GM23338 (cell line): ENCODE measurements at regions not wholly inside any gene's neighbourhood (a gene's known extent, or its start where the extent isn't known, plus 50 kb on each side); places are given as distances from the start of the nearest gene placed in this dataset.

Experiments used
- ATAC-seq: fragments of 200-7000 bp; cut with Tn5 transposase; 3 replicates; pipeline ENCODE4 v1.9.1; 2020
- DNase-seq: peaks from one replicate; pipeline ENCODE4 v3.0.0-alpha.2; 2015; ENCODE audit warnings: low spot score
- H2AFZ ChIP-seq: fragments of 200-600 bp; sonication (generic); 2 replicates; pipeline ENCODE4 v1.8.0; 2016; ENCODE audit warnings: antibody characterized with exemption, mild to moderate bottlenecking, moderate library complexity
- H3F3A ChIP-seq: fragments of 200-600 bp; sonication (generic); replicated peaks from 2 replicates; pipeline ENCODE4 v1.8.0; 2017; ENCODE audit warnings: antibody characterized with exemption, mixed run types, low read depth
- H3K27ac ChIP-seq: fragments of 200-600 bp; sonication (generic); 2 replicates; pipeline ENCODE4 v1.6.1; 2016; ENCODE audit warnings: low read depth
- H3K27me3 ChIP-seq: fragments of 200-600 bp; sonication (generic); 2 replicates; pipeline ENCODE4 v1.8.0; 2016; ENCODE audit warnings: mild to moderate bottlenecking, mixed run types, moderate library complexity; ENCODE audit not compliant: insufficient read depth
- H3K36me3 ChIP-seq: fragments of 200-600 bp; sonication (generic); 2 replicates; pipeline ENCODE4 v1.8.0; 2016; ENCODE audit warnings: mild to moderate bottlenecking; ENCODE audit not compliant: insufficient read depth
- H3K4me1 ChIP-seq: fragments of 200-600 bp; sonication (generic); 2 replicates; pipeline ENCODE4 v1.8.0; 2016; ENCODE audit warnings: mild to moderate bottlenecking, moderate library complexity; ENCODE audit not compliant: insufficient read depth
- H3K4me2 ChIP-seq: fragments of 200-600 bp; sonication (generic); 2 replicates; pipeline ENCODE4 v1.7.1; 2017; ENCODE audit warnings: mixed run types
- H3K4me3 ChIP-seq: fragments of 200-600 bp; sonication (generic); 2 replicates; pipeline ENCODE4 v1.6.1; 2016; ENCODE audit warnings: mixed run types
- H3K79me2 ChIP-seq: fragments of 200-600 bp; sonication (generic); replicated peaks from 2 replicates; pipeline ENCODE4 v1.8.0; 2017; ENCODE audit warnings: mild to moderate bottlenecking; ENCODE audit not compliant: insufficient read depth
- H3K9me2 ChIP-seq: fragments of 200-600 bp; sonication (generic); 2 replicates; pipeline ENCODE4 v1.8.0; 2017; ENCODE audit not compliant: insufficient read depth
- H4K20me1 ChIP-seq: fragments of 200-600 bp; sonication (generic); replicated peaks from 2 replicates; pipeline ENCODE4 v1.8.0; 2017; ENCODE audit warnings: mild to moderate bottlenecking; ENCODE audit not compliant: insufficient read depth
- H3K27ac Mint-ChIP-seq: 2 replicates; pipeline ENCODE4 v1.8.0; 2020; ENCODE audit warnings: inconsistent platforms, mild to moderate bottlenecking, moderate library complexity, mixed read lengths
- H3K27me3 Mint-ChIP-seq: 3 replicates; pipeline ENCODE4 v1.8.0; 2022; ENCODE audit warnings: low read depth, mild to moderate bottlenecking, moderate library complexity, mixed read lengths, inconsistent platforms; ENCODE audit not compliant: insufficient read depth, poor library complexity
- H3K36me3 Mint-ChIP-seq: 3 replicates; pipeline ENCODE4 v1.8.0; 2021; ENCODE audit warnings: low read depth, mild to moderate bottlenecking, inconsistent platforms, moderate library complexity, mixed read lengths
- H3K4me1 Mint-ChIP-seq: 3 replicates; pipeline ENCODE4 v1.8.0; 2020; ENCODE audit warnings: mild to moderate bottlenecking, inconsistent platforms, mixed read lengths
- H3K4me3 Mint-ChIP-seq: 3 replicates; pipeline ENCODE4 v1.8.0; 2021; ENCODE audit warnings: moderate library complexity, mild to moderate bottlenecking, inconsistent platforms, mixed read lengths
- H3K9me3 Mint-ChIP-seq: 3 replicates; pipeline ENCODE4 v1.8.0; 2020; ENCODE audit warnings: moderate library complexity, mild to moderate bottlenecking, inconsistent platforms, mixed read lengths
- CTCF ChIP-seq, 2 experiments: fragments of 200-600 bp in 1 of 2; sonication (generic) in 1 of 2; conservative IDR thresholded peaks; 2 replicates each; pipeline versions ENCODE4 v1.5.1 to v1.6.1; 2016 to 2017; ENCODE audit warnings: antibody characterized with exemption in 2 of 2, low read depth in 2 of 2, mild to moderate bottlenecking in 2 of 2, moderate library complexity in 1 of 2
- ETS1 ChIP-seq: IDR thresholded peaks from 2 replicates; pipeline ENCODE4 v1.6.1; 2016; ENCODE audit warnings: antibody characterized with exemption
- EZH2 ChIP-seq: fragments of 200-600 bp; sonication (generic); IDR thresholded peaks from one replicate; pipeline ENCODE4 v1.8.0; 2017; ENCODE audit warnings: antibody characterized with exemption, mild to moderate bottlenecking, low read depth; ENCODE audit not compliant: unreplicated experiment
- EZH2phosphoT487 ChIP-seq: fragments of 200-600 bp; sonication (generic); IDR thresholded peaks from one replicate; pipeline ENCODE4 v1.8.1; 2018; ENCODE audit warnings: antibody characterized with exemption; ENCODE audit not compliant: unreplicated experiment
- NANOG ChIP-seq: IDR thresholded peaks from 2 replicates; pipeline ENCODE4 v1.6.1; 2016; ENCODE audit warnings: antibody characterized with exemption, borderline replicate concordance
- REST ChIP-seq: IDR thresholded peaks from one replicate; pipeline ENCODE4 v1.6.1; 2018; ENCODE audit warnings: antibody characterized with exemption; ENCODE audit not compliant: unreplicated experiment
- STAT1 ChIP-seq: IDR thresholded peaks from one replicate; pipeline ENCODE4 v1.6.1; 2016; ENCODE audit warnings: antibody characterized with exemption; ENCODE audit not compliant: unreplicated experiment
- ZNF114 ChIP-seq: fragments of 250-450 bp; sonication (Bioruptor Pico); IDR thresholded peaks from 2 replicates; pipeline ENCODE4 v1.5.0; 2020; ENCODE audit warnings: mild to moderate bottlenecking, moderate library complexity
- ZNF331 ChIP-seq: fragments of 250-450 bp; sonication (Bioruptor Pico); IDR thresholded peaks from 2 replicates; pipeline ENCODE4 v1.5.0; 2020; ENCODE audit warnings: low read depth, mild to moderate bottlenecking, moderate library complexity
- ZNF462 ChIP-seq: fragments of 250-450 bp; sonication (Bioruptor Pico); IDR thresholded peaks from 2 replicates; pipeline ENCODE4 v1.5.0; 2020; ENCODE audit warnings: mild to moderate bottlenecking, moderate library complexity

GRCh38 chr4:124152132-124152531, 560.4 kb downstream of the ANKRD50 start (continued):
- no peak for TF ChIP-seq ZNF462
- TF ChIP-seq NANOG: no peak
- TF ChIP-seq ETS1: no peak
- TF ChIP-seq STAT1: no peak

GRCh38 chr4:124155239-124155638, 557.3 kb downstream of the ANKRD50 start:
- Histone ChIP-seq H3K27me3 (no peaks in the 10 kb centered on the region), H3K4me3 (no peak overlapping the region), H3K4me2 (no peak overlapping the region), H3F3A (no peaks in the 10 kb centered on the region), H3K36me3 (no peaks in the 10 kb centered on the region), H4K20me1 (no peaks in the 10 kb centered on the region), H3K4me1 (no peaks in the 10 kb centered on the region), H2AFZ (no peak overlapping the region), H3K79me2 (no peaks in the 10 kb centered on the region), H3K9me2 (peaks cover 4% of the 10 kb centered on the region; the same call in 1 of the 2 replicates), H3K27ac (no peak overlapping the region)
- no peaks in the 10 kb centered on the region for H3K4me1 Mint-ChIP-seq
- peaks cover 4% of the 10 kb centered on the region; the same call in 2 of the 3 replicates for H3K36me3 Mint-ChIP-seq
- H3K4me3 Mint-ChIP-seq: no peak overlapping the region
- H3K9me3 Mint-ChIP-seq: peaks cover 4% of the 10 kb centered on the region; the same call in 1 of the 3 replicates
- DNase-seq (no peak), ATAC-seq (no peak)
- H3K27me3 Mint-ChIP-seq: peaks cover 2% of the 10 kb centered on the region
- H3K27ac Mint-ChIP-seq: no peak overlapping the region
- TF ChIP-seq NANOG: no peak
- no peak for TF ChIP-seq EZH2phosphoT487
- TF ChIP-seq ZNF114 (CRISPR knock-in tag): no peak
- no peak for TF ChIP-seq CTCF (conservative IDR thresholded peaks at IDR 0.05; ENCODE audit: low read depth in 2 of 2)
- no peak for TF ChIP-seq ZNF331 (CRISPR knock-in tag)
- TF ChIP-seq ETS1: no peak
- TF ChIP-seq STAT1: no peak
- no peak for TF ChIP-seq REST
- TF ChIP-seq EZH2: no peak
